A549 (cell line): ENCODE measurements at regions not wholly inside any gene's neighbourhood (a gene's known extent, or its start where the extent isn't known, plus 50 kb on each side); places are given as distances from the start of the nearest gene placed in this dataset.

Source experiments
- USF2 ChIP-seq: fragments of 450-650 bp; IDR thresholded peaks from 2 replicates; pipeline ENCODE4 v1.6.1; 2014; ENCODE audit warnings: antibody characterized with exemption
- TF ChIP-seq, protein P1 (sequence below): fragments of >200 bp; sonication (Bioruptor Twin); formaldehyde crosslinking; IDR thresholded peaks from 3 replicates; pipeline ENCODE4 v1.5.1; 2016

DNA sequence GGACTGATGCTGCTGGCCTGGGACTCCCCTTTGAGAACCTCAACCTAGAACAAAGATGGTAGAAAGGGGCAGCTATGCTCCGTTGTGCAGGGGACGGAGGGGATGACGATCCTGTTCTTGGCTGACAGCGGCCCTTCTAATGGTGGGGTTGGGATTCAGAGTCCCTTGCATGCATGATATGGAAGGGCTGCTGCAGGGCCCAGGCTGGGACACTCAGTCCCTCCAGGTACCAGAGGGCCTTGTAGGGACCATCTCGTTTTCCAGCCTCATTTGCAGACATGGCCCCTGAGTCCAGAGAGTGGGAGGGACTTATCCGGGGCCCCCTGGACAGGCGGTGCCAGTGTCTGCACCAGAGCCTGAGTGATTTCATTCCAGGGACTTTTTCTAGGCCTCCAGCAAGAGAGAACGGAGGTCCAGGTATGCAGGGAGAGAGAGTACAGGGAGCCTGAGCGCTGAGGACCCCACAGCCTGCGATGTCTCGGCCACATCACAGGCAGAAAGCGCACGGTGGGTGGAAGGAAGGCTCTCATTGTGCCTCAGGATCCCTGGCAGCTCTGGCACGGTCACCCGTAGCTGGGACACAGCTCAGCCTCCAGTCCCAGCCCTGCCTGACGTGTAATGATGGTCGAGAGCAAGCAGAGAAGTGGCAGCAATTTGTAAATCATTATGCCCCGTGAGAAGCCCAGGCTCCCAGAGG lies 860.8 kb downstream of the TBC1D22A start:
- TF ChIP-seq, protein P1, sequence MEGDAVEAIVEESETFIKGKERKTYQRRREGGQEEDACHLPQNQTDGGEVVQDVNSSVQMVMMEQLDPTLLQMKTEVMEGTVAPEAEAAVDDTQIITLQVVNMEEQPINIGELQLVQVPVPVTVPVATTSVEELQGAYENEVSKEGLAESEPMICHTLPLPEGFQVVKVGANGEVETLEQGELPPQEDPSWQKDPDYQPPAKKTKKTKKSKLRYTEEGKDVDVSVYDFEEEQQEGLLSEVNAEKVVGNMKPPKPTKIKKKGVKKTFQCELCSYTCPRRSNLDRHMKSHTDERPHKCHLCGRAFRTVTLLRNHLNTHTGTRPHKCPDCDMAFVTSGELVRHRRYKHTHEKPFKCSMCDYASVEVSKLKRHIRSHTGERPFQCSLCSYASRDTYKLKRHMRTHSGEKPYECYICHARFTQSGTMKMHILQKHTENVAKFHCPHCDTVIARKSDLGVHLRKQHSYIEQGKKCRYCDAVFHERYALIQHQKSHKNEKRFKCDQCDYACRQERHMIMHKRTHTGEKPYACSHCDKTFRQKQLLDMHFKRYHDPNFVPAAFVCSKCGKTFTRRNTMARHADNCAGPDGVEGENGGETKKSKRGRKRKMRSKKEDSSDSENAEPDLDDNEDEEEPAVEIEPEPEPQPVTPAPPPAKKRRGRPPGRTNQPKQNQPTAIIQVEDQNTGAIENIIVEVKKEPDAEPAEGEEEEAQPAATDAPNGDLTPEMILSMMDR = no peak
- TF ChIP-seq USF2 = no peak
